Smooth muscle cell of the brain vasculature (primary cell): ENCODE measurements at regions not wholly inside any gene's neighbourhood (a gene's known extent, or its start where the extent isn't known, plus 50 kb on each side); places are given as distances from the start of the nearest gene placed in this dataset.

Experiments used
- DNase-seq: peaks from one replicate; pipeline ENCODE4 v3.0.0-alpha.2; 2012; ENCODE audit warnings: low read depth, low spot score

- no peak for DNase-seq
Measured at GRCh38 chr9:89996116-89996515, 391.3 kb downstream of the GADD45G start.

- no peak for DNase-seq
Measured at GRCh38 chr9:89996773-89997172, 392.0 kb downstream of the GADD45G start.

DNA sequence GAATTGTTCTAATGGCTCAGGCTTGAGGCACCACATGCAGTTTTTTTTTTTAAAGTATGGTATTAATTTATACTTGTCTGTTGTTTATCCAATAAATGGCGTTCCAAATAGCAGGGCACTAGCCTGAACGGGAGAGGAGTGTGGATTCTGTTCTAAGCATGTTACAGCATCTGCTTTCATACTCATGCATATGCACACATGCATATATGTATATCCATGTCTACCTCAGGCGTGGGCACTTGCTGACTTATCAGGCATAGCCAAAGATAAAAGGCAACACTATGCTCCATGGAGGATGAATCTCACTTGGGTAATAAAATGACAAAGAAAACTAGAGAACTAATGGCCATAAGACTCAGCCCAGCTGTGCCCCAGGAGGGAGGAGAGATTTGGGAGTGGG, 393.8 kb downstream of the GADD45G start:
- DNase-seq = no peak

DNA sequence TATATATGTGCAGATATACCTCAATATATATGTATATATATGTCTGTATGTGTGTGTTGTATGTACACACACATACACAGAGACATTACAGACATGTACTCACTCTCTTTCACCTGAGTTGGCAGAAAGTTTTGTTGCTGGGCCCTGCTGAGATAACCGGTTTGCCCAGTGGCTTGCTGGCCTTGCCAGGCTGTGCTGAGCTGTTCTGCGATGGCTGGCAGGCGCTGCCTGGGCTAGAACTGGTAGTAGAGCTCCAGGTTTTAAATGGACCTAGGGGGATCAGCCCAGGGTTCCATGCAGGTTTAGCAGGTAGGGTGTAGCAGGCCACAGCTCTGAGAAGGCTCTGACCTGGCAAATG, 394.3 kb downstream of the GADD45G start:
- no peak for DNase-seq

DNA sequence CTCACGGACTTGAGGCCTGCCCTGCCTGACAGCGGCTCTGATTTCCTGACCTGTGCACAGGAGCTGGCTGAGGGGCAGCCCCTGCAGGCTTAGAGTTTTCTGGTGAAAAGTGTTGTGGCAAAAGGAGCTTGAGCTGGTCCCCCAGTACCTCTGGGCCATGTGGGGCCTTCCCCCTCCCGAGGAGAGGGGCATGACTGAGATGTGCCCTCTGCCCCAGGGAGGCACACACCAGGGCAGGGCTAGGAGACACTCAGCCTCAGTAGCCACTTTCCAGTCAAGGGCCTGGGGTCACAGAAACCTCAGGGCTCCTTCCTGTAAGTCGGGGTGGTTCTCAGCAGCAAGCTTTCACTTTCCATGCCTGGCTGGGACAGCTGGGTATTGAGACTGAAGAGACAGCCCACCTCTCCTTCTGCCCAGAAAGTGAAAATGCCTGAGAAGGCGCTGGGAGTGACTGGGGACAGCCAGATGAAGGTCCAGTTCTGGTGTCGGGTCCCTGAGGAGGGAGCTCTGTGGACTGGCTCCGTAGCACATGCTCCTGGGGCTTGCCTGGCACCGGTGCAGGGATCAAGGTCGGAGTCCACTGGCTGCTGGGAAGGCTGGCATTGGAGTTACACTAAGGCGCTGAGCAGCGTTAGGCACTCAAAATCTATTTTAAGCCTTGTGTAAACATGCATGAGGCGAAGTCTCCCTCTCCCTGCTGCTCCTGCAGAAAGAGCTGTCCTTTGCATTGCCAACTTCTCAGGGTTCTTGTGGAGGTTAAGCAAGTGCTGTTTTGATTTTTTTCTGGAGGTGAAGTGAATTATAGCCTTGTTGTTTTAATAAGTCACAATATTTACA, 394.9 kb downstream of the GADD45G start:
- peak; percentile 71 for DNase-seq

DNA sequence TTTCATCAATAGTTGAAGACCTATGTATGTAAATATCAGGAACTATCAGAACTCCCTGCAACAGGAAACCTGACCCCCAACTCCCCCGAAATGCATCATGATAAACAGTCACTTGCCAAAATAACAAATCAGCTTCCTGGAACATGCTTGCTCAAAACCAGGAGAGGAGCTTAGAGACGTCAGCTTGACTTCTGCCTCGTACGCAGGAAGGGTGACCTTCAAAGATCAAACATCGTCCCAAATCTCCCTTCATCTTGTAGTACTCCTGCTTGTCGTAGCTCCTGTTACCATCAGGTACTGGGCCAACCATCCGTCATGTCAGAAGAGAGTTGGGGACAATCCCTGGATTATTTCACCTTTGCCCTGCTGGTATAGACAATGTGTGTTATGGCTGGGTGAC, 396.1 kb downstream of the GADD45G start:
- no peak for DNase-seq

GRCh38 chr9:90001747-90002146, 396.9 kb downstream of the GADD45G start:
- no peak for DNase-seq

DNA sequence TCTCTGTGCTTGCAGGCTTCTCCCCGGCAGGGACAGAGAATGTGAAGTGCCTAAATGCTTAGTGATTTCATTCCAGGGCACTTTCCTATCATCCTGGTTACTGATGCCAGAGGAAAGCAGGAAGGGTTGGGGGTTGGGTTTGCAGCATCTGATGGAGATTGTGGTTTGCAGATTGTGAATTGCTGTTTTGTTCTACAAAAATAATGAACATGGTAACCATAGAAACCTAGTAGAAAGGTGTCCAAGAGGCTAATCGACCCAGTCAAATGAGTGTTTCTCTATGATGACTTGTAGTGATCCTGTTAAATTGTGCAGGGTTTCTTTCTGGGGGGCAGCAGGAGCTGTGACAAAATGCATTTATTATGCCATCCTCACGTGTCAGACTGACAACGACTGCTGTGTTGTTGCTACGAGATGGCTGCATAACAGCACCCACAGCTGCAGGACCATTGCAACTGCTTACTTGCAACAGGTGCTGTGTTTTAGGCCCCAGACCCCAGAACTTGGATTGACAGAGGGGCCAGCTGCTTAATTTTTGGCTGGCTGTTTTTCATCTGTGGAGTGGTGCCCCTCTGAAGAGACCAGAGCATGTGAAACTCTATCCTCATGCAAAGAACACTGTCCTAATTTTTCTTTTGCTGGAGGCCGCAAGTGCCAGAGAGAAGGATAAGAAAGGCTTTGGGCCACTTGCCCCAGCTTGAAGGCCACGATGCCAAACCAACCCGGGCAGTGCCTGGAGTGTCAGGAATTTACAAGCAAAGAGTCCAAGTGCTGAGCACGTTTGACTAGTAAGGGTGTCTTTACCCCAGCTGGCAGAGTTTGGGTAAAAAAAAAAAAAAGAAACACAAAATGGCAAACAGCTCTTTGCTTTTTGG, 397.8 kb downstream of the GADD45G start:
- DNase-seq = no peak

- no peak for DNase-seq
Measured at GRCh38 chr9:90005388-90005787, 400.6 kb downstream of the GADD45G start.

DNA sequence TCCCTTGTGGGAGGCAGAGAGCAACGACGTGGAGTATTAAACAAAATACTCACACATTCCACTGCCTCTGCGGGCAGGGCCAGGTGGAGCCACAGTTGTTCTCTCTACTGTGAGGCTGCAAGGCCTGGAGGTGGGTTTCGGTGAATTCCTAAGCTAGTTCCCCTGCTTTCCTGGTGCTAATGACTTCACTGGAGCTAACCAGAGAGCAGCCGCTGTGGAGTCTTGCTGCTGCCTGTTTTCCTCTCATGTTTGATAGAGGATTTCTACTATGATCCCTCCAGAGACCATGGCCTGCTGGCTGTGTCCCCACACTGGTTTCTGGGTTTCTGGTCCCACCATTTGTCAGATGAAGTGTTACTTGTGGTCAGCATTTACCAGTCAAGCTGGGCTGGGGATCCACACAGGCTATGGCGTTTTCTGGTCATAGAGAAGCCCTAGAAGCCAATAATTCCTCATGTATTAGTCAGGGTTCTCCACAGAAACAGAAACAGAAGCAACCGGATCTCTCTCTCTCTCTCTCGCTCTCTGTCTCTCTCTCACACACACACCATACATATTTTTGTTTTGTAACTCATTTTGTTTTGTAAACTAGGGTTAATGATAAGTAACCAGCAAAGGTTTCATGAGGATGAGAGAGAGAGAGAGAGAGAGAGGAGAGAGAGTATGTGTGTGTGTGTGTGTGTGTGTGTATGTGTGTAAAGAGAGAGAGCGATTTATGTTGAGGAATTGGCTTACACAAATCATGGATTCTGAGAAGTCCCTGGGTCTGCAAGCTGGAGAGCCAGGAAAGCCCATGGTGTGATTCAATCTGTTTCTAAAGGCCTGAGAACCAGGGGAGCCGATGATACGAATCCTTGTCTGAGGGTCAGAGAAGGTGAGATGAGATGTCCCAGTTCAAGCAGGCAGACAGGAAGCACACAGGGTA, 403.0 kb downstream of the GADD45G start:
- no peak for DNase-seq

DNA sequence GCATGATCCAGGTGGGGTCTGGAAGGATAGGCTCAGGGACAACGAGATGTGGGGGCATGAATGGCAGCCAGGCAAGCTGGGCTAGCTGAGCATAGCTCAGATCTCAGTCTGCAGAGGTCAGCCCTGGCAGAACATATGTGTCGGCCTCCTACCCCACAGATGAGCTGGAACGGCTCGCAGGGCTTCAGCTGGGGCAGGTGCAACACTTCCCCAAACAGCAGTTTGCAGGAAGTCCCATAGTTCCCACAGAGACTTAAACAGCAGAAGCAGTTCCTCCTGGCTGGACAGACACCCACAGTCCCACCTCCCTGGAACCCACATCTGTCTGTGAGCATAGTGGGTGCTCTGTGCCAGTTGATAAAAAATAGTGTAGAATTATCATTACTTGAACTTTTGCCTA, 404.6 kb downstream of the GADD45G start:
- DNase-seq = no peak

GRCh38 chr9:90010793-90011192, 406.0 kb downstream of the GADD45G start:
- DNase-seq = no peak

DNA sequence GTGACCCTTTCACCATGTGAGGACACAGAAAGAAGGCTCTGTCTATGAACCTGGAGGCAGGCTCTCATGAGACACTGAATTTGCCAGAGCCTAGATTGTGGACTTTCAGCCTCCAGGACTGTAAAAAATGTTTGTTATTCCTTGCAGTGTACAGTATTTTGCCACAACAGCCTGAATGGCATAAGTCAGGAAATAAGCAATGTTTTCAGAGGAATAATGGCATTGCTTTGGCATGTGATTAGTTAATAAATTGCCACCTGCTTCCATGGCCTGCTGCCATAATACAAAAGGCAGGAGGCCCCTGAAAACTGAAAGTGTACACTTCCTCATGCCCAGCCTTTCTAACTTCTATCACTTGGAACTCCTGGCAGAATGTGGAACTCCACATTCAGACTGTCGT, 408.1 kb downstream of the GADD45G start:
- DNase-seq = no peak

- DNase-seq = no peak
Measured at GRCh38 chr9:90013778-90014177, 409.0 kb downstream of the GADD45G start.

DNA sequence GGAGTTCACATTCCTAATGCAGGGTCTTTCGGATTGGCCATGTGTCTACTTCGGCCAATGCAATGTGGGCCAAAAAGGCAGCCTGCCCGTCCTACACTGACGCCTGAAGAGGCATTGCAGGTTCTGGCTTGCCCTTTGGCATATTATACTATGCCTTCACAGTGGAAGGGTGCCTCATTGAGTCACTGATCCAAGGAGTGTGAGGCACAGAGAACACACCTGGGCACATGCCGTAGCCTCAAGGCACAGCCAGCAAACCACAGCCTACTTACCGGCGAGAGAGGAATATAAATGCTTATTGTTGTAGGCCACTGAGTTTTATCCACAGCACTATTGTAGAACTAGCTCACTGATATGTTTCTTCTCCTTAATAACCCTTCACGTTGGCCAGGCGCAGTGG, 409.6 kb downstream of the GADD45G start:
- no peak for DNase-seq

GRCh38 chr9:90016272-90016671, 411.5 kb downstream of the GADD45G start:
- no peak for DNase-seq

- DNase-seq = no peak
Measured at GRCh38 chr9:90017679-90018078, 412.9 kb downstream of the GADD45G start.

- no peak for DNase-seq
Measured at GRCh38 chr9:90018688-90019087, 413.9 kb downstream of the GADD45G start.

- no peak for DNase-seq
Measured at GRCh38 chr9:90019626-90020025, 414.8 kb downstream of the GADD45G start.

DNA sequence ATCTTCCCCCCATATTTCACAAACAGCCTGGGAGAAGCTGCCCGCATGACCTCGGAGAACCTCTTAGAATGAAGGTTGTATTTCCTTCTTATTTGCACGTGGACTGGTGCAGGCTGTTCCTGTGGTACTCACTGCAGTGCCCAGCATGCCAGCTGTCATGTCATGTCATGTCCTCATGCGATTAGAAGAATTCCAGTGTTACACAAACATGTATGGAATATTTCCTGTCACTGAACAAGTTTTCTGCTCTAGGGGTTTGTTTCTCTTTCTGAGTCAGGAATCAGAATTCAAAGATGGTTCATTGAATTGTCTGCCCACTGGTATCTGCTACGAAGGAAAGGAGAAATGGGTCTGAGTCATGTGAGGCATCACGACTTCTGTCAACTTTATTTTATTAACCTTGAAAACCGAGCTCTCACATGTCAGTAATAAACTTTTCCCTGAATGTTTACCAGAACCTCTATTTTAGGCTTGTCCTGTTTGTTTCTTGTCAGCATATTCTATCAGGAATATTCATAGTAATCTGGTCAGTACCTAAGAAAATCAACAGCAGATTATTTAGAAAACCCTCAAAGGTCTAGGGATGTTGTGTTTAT, 415.6 kb downstream of the GADD45G start:
- DNase-seq = no peak

DNA sequence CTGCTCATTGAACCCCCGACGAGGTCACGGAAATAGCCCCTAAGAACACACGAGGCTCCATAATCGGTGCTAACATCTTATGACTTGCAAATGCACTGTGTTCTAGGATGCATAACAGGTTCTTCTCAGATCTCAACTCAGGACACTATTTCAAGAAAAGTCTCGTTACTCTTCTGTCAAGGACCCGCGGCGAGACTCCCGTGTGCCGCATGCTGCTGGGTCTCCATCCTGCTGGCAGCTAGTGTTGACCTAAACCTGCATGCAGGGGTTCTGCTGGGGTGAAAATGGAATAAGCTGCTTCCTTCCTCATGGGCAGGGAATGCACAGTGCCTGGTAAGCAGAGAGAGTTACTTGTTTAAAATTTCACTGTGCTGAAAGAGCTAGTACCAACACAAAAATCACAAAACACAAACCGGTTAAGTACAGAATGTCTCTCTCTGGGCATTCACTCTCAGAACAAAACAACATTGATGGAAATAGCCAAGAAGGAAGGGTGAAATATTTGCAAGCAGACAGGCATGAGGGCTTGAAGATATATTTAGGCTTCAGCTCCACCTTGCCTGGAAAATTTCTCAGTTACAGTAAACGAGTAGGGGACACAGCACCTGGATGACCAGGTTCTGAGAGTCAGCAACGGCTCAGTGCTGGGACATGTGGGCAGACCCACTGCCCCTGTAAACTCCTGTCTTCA, 416.5 kb downstream of the GADD45G start:
- DNase-seq = no peak
